ENCODE measurements at regions not wholly inside any gene's neighbourhood (a gene's known extent, or its start where the extent isn't known, plus 50 kb on each side); places are given as distances from the start of the nearest gene placed in this dataset.

DNA sequence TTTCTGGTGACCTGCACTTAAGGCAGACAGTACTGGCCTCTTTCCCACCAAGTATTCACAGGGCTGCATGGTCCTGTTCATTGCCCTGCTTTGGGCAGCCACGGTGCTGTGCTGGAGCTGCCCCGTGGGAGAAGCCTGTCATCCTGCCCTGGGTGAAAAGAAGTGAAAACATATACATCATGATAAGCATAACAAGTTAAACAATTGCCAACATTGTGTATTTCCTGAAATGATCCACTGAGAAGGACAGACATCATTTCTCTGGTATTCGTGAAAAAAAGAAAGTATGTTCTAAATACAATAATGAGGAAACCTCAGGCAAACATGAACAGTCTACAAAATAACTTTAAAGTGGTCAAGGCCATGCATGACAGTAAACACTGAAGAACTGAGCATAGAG, 393.1 kb downstream of the TMEM135 start:
- H3K27ac Mint-ChIP-seq: no peak overlapping the region

DNA sequence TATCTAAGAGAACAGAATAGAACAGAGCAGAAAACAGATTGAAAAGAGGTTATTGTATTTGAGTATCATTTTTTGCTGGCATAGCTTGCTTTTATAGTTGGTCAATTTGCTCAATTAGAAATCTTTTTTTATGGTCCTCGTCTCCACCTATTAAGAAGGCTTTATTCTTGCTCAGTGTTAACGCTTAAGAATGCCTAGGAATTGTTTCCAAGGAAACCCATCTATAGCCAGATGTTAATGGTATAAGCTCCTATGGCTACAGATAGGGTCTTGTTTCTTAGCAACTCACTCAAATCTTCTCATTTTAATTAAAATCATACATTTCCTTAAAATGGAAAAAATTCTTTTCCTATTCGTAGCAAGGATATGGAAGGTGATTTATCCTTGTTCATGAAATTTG, 392.3 kb downstream of the TMEM135 start:
- H3K9me3 Mint-ChIP-seq: no peaks in the 10 kb centered on the region
- peaks cover 8% of the 10 kb centered on the region for H3K4me1 Mint-ChIP-seq
- H3K27ac Mint-ChIP-seq: no peak overlapping the region
- no peaks in the 10 kb centered on the region for H3K36me3 Mint-ChIP-seq
- H3K27me3 Mint-ChIP-seq (ENCODE audit: low read depth): no peaks in the 10 kb centered on the region
- TF ChIP-seq, protein P1, sequence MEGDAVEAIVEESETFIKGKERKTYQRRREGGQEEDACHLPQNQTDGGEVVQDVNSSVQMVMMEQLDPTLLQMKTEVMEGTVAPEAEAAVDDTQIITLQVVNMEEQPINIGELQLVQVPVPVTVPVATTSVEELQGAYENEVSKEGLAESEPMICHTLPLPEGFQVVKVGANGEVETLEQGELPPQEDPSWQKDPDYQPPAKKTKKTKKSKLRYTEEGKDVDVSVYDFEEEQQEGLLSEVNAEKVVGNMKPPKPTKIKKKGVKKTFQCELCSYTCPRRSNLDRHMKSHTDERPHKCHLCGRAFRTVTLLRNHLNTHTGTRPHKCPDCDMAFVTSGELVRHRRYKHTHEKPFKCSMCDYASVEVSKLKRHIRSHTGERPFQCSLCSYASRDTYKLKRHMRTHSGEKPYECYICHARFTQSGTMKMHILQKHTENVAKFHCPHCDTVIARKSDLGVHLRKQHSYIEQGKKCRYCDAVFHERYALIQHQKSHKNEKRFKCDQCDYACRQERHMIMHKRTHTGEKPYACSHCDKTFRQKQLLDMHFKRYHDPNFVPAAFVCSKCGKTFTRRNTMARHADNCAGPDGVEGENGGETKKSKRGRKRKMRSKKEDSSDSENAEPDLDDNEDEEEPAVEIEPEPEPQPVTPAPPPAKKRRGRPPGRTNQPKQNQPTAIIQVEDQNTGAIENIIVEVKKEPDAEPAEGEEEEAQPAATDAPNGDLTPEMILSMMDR (IDR thresholded peaks at IDR 0.05; ENCODE audit: unreplicated experiment): no peak
- no peak overlapping the region for H3K4me3 Mint-ChIP-seq
- DNase-seq (ENCODE audit: low spot score in 2 of 2, unreplicated experiment in 2 of 2): no peak

More for the DNA sequence above, 393.1 kb downstream of the TMEM135 start:
- DNase-seq (ENCODE audit: low spot score in 2 of 2, unreplicated experiment in 2 of 2): no peak
- Mint-ChIP-seq H3K4me3 (no peak overlapping the region), H3K4me1 (peaks cover 8% of the 10 kb centered on the region), H3K36me3 (no peaks in the 10 kb centered on the region), H3K9me3 (no peaks in the 10 kb centered on the region), H3K27me3 (ENCODE audit: low read depth) (no peaks in the 10 kb centered on the region)
- TF ChIP-seq, protein P1 (IDR thresholded peaks at IDR 0.05; ENCODE audit: unreplicated experiment): no peak

DNA sequence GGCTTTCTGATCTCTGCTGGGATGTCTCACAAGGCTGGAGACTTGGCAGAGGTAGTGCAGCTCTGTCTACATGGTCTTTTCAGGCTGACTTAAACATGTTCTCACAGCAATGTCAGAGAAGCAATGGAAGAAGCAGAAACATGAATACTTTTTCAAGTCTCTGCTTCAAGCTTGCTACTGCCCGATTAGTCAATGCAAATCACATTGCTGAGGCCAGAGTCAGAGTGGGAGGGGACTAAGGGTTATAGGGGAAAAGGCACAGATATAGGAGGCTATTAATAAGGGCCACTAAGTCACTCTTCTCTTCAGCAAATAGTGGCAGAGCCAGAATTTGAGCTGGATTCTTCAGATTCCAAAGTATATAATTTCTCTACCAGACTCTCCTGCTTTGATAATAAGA, 390.5 kb downstream of the TMEM135 start:
- Mint-ChIP-seq H3K9me3 (no peaks in the 10 kb centered on the region), H3K4me1 (peaks cover 8% of the 10 kb centered on the region), H3K27me3 (ENCODE audit: low read depth) (peaks cover 1% of the 10 kb centered on the region), H3K4me3 (no peak overlapping the region), H3K36me3 (no peaks in the 10 kb centered on the region), H3K27ac (no peak overlapping the region)
- TF ChIP-seq, protein P1 (IDR thresholded peaks at IDR 0.05; ENCODE audit: unreplicated experiment): no peak
- no peak for DNase-seq (ENCODE audit: low spot score in 2 of 2, unreplicated experiment in 2 of 2)

DNA sequence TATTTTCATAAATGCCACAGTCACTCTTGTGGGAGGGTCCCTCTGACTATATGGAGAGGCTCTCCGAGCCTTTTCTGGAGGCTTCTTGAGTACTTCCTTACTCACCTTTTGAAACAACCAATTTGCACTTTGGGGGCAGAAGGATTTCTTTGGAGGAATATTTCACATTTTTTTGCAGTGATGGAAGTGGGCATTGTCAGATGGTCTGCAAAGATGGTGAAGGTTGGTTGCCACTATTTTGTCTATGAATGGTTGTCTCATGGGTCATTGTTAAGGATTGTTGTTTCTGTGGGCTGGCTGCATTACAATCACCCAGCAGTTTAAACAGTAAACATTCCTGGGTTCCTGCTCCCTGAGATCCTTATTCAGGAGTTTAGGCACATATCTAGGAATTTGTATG, 388.2 kb downstream of the TMEM135 start:
- peaks cover 1% of the 10 kb centered on the region for H3K27me3 Mint-ChIP-seq (ENCODE audit: low read depth)
- H3K4me1 Mint-ChIP-seq: peaks cover 7% of the 10 kb centered on the region
- no peaks in the 10 kb centered on the region for H3K36me3 Mint-ChIP-seq
- no peak overlapping the region for H3K27ac Mint-ChIP-seq
- TF ChIP-seq, protein P1 (IDR thresholded peaks at IDR 0.05; ENCODE audit: unreplicated experiment): no peak
- H3K4me3 Mint-ChIP-seq: no peak overlapping the region
- DNase-seq (ENCODE audit: low spot score in 2 of 2, unreplicated experiment in 2 of 2): no peak
- H3K9me3 Mint-ChIP-seq: no peaks in the 10 kb centered on the region

DNA sequence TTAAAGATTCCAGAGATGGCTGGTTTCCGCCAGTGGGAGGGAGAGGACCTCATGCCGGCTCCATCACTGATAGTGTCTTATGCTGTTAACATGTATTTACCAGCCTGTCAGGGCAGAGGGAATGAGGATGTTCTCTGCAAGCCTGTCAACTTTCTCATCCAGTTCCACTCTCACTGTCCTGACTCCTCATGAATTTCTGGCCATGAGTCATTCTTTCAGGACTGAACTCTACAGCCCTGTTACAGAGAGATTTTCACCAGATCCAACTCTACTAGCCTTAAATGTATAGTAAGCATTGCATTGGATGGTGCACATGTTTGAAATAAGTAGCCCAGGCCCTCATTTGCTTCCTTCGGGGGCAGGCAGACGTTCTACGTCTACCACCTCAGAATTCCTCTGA, 387.7 kb downstream of the TMEM135 start:
- DNase-seq (ENCODE audit: low spot score in 2 of 2, unreplicated experiment in 2 of 2): no peak
- Mint-ChIP-seq H3K27ac (no peak overlapping the region), H3K9me3 (no peaks in the 10 kb centered on the region), H3K4me1 (peaks cover 2% of the 10 kb centered on the region), H3K36me3 (no peaks in the 10 kb centered on the region), H3K27me3 (ENCODE audit: low read depth) (peaks cover 1% of the 10 kb centered on the region), H3K4me3 (no peak overlapping the region)
- TF ChIP-seq, protein P1 (IDR thresholded peaks at IDR 0.05; ENCODE audit: unreplicated experiment): no peak

DNA sequence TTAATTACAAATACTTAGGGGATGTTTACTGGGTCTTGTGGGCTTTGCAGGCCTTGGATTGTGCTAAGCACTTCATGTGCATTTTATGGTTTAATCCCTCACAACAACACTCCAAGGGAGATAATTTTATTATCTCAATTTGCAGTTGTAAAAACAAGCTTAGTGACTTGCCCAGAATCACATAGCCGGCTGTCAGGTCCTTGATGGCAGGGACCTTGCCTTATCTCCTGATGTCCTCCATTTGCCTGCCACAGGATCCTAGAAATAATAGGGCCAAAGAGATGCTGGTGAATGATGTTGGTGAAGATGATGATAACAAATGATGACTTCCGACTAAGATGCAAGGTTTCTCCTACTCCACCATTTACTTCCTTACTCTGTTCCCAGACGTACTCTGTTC, 385.4 kb downstream of the TMEM135 start:
- Mint-ChIP-seq H3K9me3 (no peaks in the 10 kb centered on the region), H3K36me3 (no peaks in the 10 kb centered on the region), H3K4me1 (no peaks in the 10 kb centered on the region), H3K27ac (no peak overlapping the region), H3K4me3 (no peak overlapping the region), H3K27me3 (ENCODE audit: low read depth) (peaks cover 1% of the 10 kb centered on the region)
- TF ChIP-seq, protein P1 (IDR thresholded peaks at IDR 0.05; ENCODE audit: unreplicated experiment): no peak
- no peak for DNase-seq (ENCODE audit: low spot score in 2 of 2, unreplicated experiment in 2 of 2)

Measured in mesothelial cell of epicardium (in vitro differentiated cells).